ENCODE measurements at regions not wholly inside any gene's neighbourhood (a gene's known extent, or its start where the extent isn't known, plus 50 kb on each side); places are given as distances from the start of the nearest gene placed in this dataset.
"Not testable (repeated sequence)": the region's sequence is repeated elsewhere in the genome, so short reads cannot be mapped to it uniquely, and the experiment has no call there.

GRCh38 chr16:48003206-48003907 is 152.4 kb downstream of the ABCC12 start:
- no peak for DNase-seq

GRCh38 chr16:48001324-48001895 is 154.4 kb downstream of the ABCC12 start:
- DNase-seq: no peak

- no peak for DNase-seq
Measured at GRCh38 chr16:48000622-48001021, 155.2 kb downstream of the ABCC12 start.

GRCh38 chr16:47999595-47999994 is 156.2 kb downstream of the ABCC12 start:
- DNase-seq: no peak

GRCh38 chr16:47995354-47995753 is 160.4 kb downstream of the ABCC12 start:
- no peak for DNase-seq

- no peak for DNase-seq
Measured at GRCh38 chr16:47991491-47991890, 164.3 kb downstream of the ABCC12 start.

- no peak for DNase-seq
Measured at GRCh38 chr16:47990676-47991075, 165.1 kb downstream of the ABCC12 start.

GRCh38 chr16:47987136-47987535 is 168.7 kb downstream of the ABCC12 start:
- no peak for DNase-seq

- DNase-seq: no peak
Measured at GRCh38 chr16:47986031-47986430, 169.8 kb downstream of the ABCC12 start.

GRCh38 chr16:47984669-47985068 is 171.1 kb downstream of the ABCC12 start:
- DNase-seq: no peak

GRCh38 chr16:47983999-47984580 is 171.7 kb downstream of the ABCC12 start:
- no peak for DNase-seq

- no peak for DNase-seq
Measured at GRCh38 chr16:47980212-47980611, 175.6 kb downstream of the ABCC12 start.

GRCh38 chr16:47979616-47980182 is 176.1 kb downstream of the ABCC12 start:
- no peak for DNase-seq

- DNase-seq: no peak
Measured at GRCh38 chr16:47979164-47979520, 176.7 kb downstream of the ABCC12 start.

GRCh38 chr16:47978491-47979163 is 177.2 kb downstream of the ABCC12 start:
- DNase-seq: no peak

GRCh38 chr16:47977802-47978201 is 178.0 kb downstream of the ABCC12 start:
- DNase-seq: no peak

GRCh38 chr16:47976636-47977210 is 179.1 kb downstream of the ABCC12 start:
- DNase-seq: no peak

- not testable (repeated sequence) for DNase-seq
Measured at GRCh38 chr16:47974971-47975370, 180.8 kb downstream of the ABCC12 start.

- no peak for DNase-seq
Measured at GRCh38 chr16:47973552-47973951, 182.2 kb downstream of the ABCC12 start.

GRCh38 chr16:47972246-47972985 is 183.4 kb downstream of the ABCC12 start:
- no peak for DNase-seq

- no peak for DNase-seq
Measured at GRCh38 chr16:47971225-47971624, 184.6 kb downstream of the ABCC12 start.

GRCh38 chr16:47970291-47970931 is 185.4 kb downstream of the ABCC12 start:
- DNase-seq: no peak

Data from activated T-cell treated with anti-CD3 and anti-CD28 coated beads for 4 hours (primary cell).